ENCODE measurements at regions not wholly inside any gene's neighbourhood (a gene's known extent, or its start where the extent isn't known, plus 50 kb on each side); places are given as distances from the start of the nearest gene placed in this dataset.

GRCh38 chr2:7900593-7900992, 781.3 kb upstream of the ID2 start:
- no peaks in the 10 kb centered on the region for H4K20me1 ChIP-seq (ENCODE audit: insufficient read depth)
- no peak for TF ChIP-seq CTCF (conservative IDR thresholded peaks at IDR 0.05; ENCODE audit: low read depth, low read length)
- H3K4me2 ChIP-seq, result no peak overlapping the region
- no peaks in the 10 kb centered on the region for H3K27me3 ChIP-seq (ENCODE audit: insufficient read depth, low read depth)
- H3K4me3 ChIP-seq (IDR thresholded peaks at IDR 0.05; ENCODE audit: insufficient read depth, low read depth, low read length), result no peak overlapping the region
- H3K36me3 ChIP-seq (ENCODE audit: insufficient read depth), result no peaks in the 10 kb centered on the region
- no peaks in the 10 kb centered on the region for H3K79me2 ChIP-seq (ENCODE audit: insufficient read depth, low read depth)
- H3K9ac ChIP-seq, result no peak overlapping the region
- no peak overlapping the region for H3K27ac ChIP-seq
- no peak overlapping the region for H2AFZ ChIP-seq (ENCODE audit: low read depth)
- no peaks in the 10 kb centered on the region for H3K4me1 ChIP-seq (ENCODE audit: low read depth, poor library complexity, severe bottlenecking)

- no peaks in the 10 kb centered on the region for H3K27me3 ChIP-seq (ENCODE audit: insufficient read depth, low read depth)
- no peak for TF ChIP-seq CTCF (conservative IDR thresholded peaks at IDR 0.05; ENCODE audit: low read depth, low read length)
- no peak overlapping the region for H3K4me2 ChIP-seq
- no peak overlapping the region for H3K4me3 ChIP-seq (IDR thresholded peaks at IDR 0.05; ENCODE audit: insufficient read depth, low read depth, low read length)
- no peaks in the 10 kb centered on the region for H4K20me1 ChIP-seq (ENCODE audit: insufficient read depth)
- no peaks in the 10 kb centered on the region for H3K36me3 ChIP-seq (ENCODE audit: insufficient read depth)
- H3K4me1 ChIP-seq (ENCODE audit: low read depth, poor library complexity, severe bottlenecking), result no peaks in the 10 kb centered on the region
- H3K27ac ChIP-seq, result no peak overlapping the region
- no peak overlapping the region for H3K9ac ChIP-seq
- no peaks in the 10 kb centered on the region for H3K79me2 ChIP-seq (ENCODE audit: insufficient read depth, low read depth)
- no peak overlapping the region for H2AFZ ChIP-seq (ENCODE audit: low read depth)
Measured at GRCh38 chr2:7902251-7902765, 779.5 kb upstream of the ID2 start.

GRCh38 chr2:7904319-7904718, 777.5 kb upstream of the ID2 start:
- no peak for TF ChIP-seq CTCF (conservative IDR thresholded peaks at IDR 0.05; ENCODE audit: low read depth, low read length)
- no peaks in the 10 kb centered on the region for H3K4me1 ChIP-seq (ENCODE audit: low read depth, poor library complexity, severe bottlenecking)

GRCh38 chr2:7905756-7906155, 776.1 kb upstream of the ID2 start:
- Histone ChIP-seq H3K27me3 (ENCODE audit: insufficient read depth, low read depth) (no peaks in the 10 kb centered on the region), H3K36me3 (ENCODE audit: insufficient read depth) (no peaks in the 10 kb centered on the region), H3K4me3 (IDR thresholded peaks at IDR 0.05; ENCODE audit: insufficient read depth, low read depth, low read length) (no peak overlapping the region), H3K79me2 (ENCODE audit: insufficient read depth, low read depth) (no peaks in the 10 kb centered on the region), H3K27ac (no peak overlapping the region), H4K20me1 (ENCODE audit: insufficient read depth) (no peaks in the 10 kb centered on the region), H2AFZ (ENCODE audit: low read depth) (no peak overlapping the region), H3K4me1 (ENCODE audit: low read depth, poor library complexity, severe bottlenecking) (no peaks in the 10 kb centered on the region), H3K9ac (no peak overlapping the region), H3K4me2 (no peak overlapping the region)
- no peak for TF ChIP-seq CTCF (conservative IDR thresholded peaks at IDR 0.05; ENCODE audit: low read depth, low read length)

More at GRCh38 chr2:7904319-7904718, 777.5 kb upstream of the ID2 start:
- no peaks in the 10 kb centered on the region for H3K36me3 ChIP-seq (ENCODE audit: insufficient read depth)
- H2AFZ ChIP-seq (ENCODE audit: low read depth), result no peak overlapping the region
- no peaks in the 10 kb centered on the region for H3K79me2 ChIP-seq (ENCODE audit: insufficient read depth, low read depth)
- no peak overlapping the region for H3K4me3 ChIP-seq (IDR thresholded peaks at IDR 0.05; ENCODE audit: insufficient read depth, low read depth, low read length)
- H3K4me2 ChIP-seq, result no peak overlapping the region
- H4K20me1 ChIP-seq (ENCODE audit: insufficient read depth), result no peaks in the 10 kb centered on the region
- no peak overlapping the region for H3K9ac ChIP-seq
- H3K27ac ChIP-seq, result no peak overlapping the region
- no peaks in the 10 kb centered on the region for H3K27me3 ChIP-seq (ENCODE audit: insufficient read depth, low read depth)

Data from KMS-11 (cell line).